Neural progenitor cell (in vitro differentiated cells): ENCODE measurements at regions not wholly inside any gene's neighbourhood (a gene's known extent, or its start where the extent isn't known, plus 50 kb on each side); places are given as distances from the start of the nearest gene placed in this dataset.

Source experiments
- EZH2phosphoT487 ChIP-seq: fragments of 200-600 bp; sonication (generic); IDR thresholded peaks from 2 replicates; pipeline ENCODE4 v1.6.1; 2017; ENCODE audit warnings: antibody characterized with exemption
- TF ChIP-seq, protein P1 (sequence below): fragments of 200-600 bp; sonication (generic); IDR thresholded peaks from 2 replicates; pipeline ENCODE4 v1.5.1; 2017; ENCODE audit warnings: antibody characterized with exemption, mild to moderate bottlenecking

- TF ChIP-seq, protein P1, sequence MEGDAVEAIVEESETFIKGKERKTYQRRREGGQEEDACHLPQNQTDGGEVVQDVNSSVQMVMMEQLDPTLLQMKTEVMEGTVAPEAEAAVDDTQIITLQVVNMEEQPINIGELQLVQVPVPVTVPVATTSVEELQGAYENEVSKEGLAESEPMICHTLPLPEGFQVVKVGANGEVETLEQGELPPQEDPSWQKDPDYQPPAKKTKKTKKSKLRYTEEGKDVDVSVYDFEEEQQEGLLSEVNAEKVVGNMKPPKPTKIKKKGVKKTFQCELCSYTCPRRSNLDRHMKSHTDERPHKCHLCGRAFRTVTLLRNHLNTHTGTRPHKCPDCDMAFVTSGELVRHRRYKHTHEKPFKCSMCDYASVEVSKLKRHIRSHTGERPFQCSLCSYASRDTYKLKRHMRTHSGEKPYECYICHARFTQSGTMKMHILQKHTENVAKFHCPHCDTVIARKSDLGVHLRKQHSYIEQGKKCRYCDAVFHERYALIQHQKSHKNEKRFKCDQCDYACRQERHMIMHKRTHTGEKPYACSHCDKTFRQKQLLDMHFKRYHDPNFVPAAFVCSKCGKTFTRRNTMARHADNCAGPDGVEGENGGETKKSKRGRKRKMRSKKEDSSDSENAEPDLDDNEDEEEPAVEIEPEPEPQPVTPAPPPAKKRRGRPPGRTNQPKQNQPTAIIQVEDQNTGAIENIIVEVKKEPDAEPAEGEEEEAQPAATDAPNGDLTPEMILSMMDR = no peak
- no peak for TF ChIP-seq EZH2phosphoT487
These were observed 148.0 kb upstream of the FNDC3A start for GRCh38 chr13:48827709-48828108.
